ENCODE measurements at regions not wholly inside any gene's neighbourhood (a gene's known extent, or its start where the extent isn't known, plus 50 kb on each side); places are given as distances from the start of the nearest gene placed in this dataset.

GRCh38 chr13:65028101-65028500 lies 2202.0 kb downstream of the PCDH9 start:
- Histone ChIP-seq H3K9me1 (replicated peaks; ENCODE audit: control insufficient read depth, extremely low read depth, insufficient read depth, low read length) (no peaks in the 10 kb centered on the region), H3K79me2 (ENCODE audit: control insufficient read depth, insufficient read depth, low read length) (no peaks in the 10 kb centered on the region), H3K27ac (ENCODE audit: insufficient read depth, low read depth, low read length) (no peak overlapping the region), H3K27me3 (ENCODE audit: control insufficient read depth in 2 of 2, insufficient read depth in 2 of 2, low read length in 2 of 2) (no peaks in the 10 kb centered on the region), H3K4me1 (ENCODE audit: control insufficient read depth, extremely low read depth, insufficient read depth, low read length) (no peaks in the 10 kb centered on the region), H3K4me3 (replicated peaks in 1 of 3; ENCODE audit: insufficient read depth in 1 of 3, low read depth in 1 of 3, low read length in 3 of 3) (no peak overlapping the region), H3K9me3 (replicated peaks; ENCODE audit: control insufficient read depth, insufficient read depth, low read length) (no peaks in the 10 kb centered on the region), H4K20me1 (replicated peaks; ENCODE audit: control insufficient read depth, extremely low read depth, insufficient read depth, low read length) (no peaks in the 10 kb centered on the region), H3K9ac (replicated peaks; ENCODE audit: extremely low read depth, insufficient read depth, low read length) (no peak overlapping the region), H2AFZ (ENCODE audit: low read depth, low read length) (no peak overlapping the region), H3K4me2 (ENCODE audit: insufficient read depth, low read length) (no peak overlapping the region), H3K36me3 (ENCODE audit: control insufficient read depth in 2 of 2, extremely low read depth in 1 of 2, insufficient read depth in 2 of 2, low read length in 2 of 2) (no peaks in the 10 kb centered on the region)
- ChIA-PET POLR2A (no interaction called here), CTCF (no interaction called here)
- intact Hi-C loops (cut with micrococcal nuclease), result no loop called here
- TF ChIP-seq MAX (IDR thresholded peaks at IDR 0.05; ENCODE audit: insufficient read depth, insufficient read length) (no peak), MYC (IDR thresholded peaks at IDR 0.05; ENCODE audit: low read depth, low read length) (no peak)
- BruUV-seq (replicated peaks), result no TSS peak
- no peak for DNase-seq (ENCODE audit: low read depth, low spot score)
- FAIRE-seq, result no peak
- dilution Hi-C loops (cut with MboI; ENCODE audit: extremely low pct_ligation_motif_present, low sequenced_read_pairs), result no loop called here

GRCh38 chr13:65026505-65026904 lies 2203.6 kb downstream of the PCDH9 start:
- CTCF ChIA-PET, result no interaction called here
- TF ChIP-seq POLR2AphosphoS5 (IDR thresholded peaks at IDR 0.05; ENCODE audit: insufficient read depth, low read depth, low read length) (no peak), MAX (IDR thresholded peaks at IDR 0.05; ENCODE audit: insufficient read depth, insufficient read length) (no peak), JUN (IDR thresholded peaks at IDR 0.05; ENCODE audit: borderline replicate concordance, insufficient read depth, insufficient read length, low read depth) (no peak), CTCF (IDR thresholded peaks at IDR 0.05; ENCODE audit: extremely low read depth in 1 of 2, insufficient read depth in 1 of 2, low read depth in 1 of 2, low read length in 2 of 2) (no peak), GATA2 (IDR thresholded peaks at IDR 0.05; ENCODE audit: insufficient read depth, insufficient read length, low read depth, low read length) (no peak), POLR2A (IDR thresholded peaks at IDR 0.05; ENCODE audit: low read depth, low read length) (no peak), FOS (IDR thresholded peaks at IDR 0.05; ENCODE audit: borderline replicate concordance, insufficient read depth, low read length) (no peak), EZH2 (IDR thresholded peaks at IDR 0.05; ENCODE audit: borderline replicate concordance, low read depth, low read length, severe bottlenecking) (no peak), MYC (IDR thresholded peaks at IDR 0.05; ENCODE audit: low read depth, low read length) (no peak)
- dilution Hi-C loops (cut with MboI; ENCODE audit: extremely low pct_ligation_motif_present, low sequenced_read_pairs) (no loop called here), intact Hi-C loops (cut with micrococcal nuclease) (no loop called here)
- no peaks in the 10 kb centered on the region for H3K27me3 ChIP-seq (ENCODE audit: control insufficient read depth in 2 of 2, insufficient read depth in 2 of 2, low read length in 2 of 2)
- no peaks in the 10 kb centered on the region for H4K20me1 ChIP-seq (replicated peaks; ENCODE audit: control insufficient read depth, extremely low read depth, insufficient read depth, low read length)
- FAIRE-seq, result no peak
- no peaks in the 10 kb centered on the region for H3K9me1 ChIP-seq (replicated peaks; ENCODE audit: control insufficient read depth, extremely low read depth, insufficient read depth, low read length)
- no peaks in the 10 kb centered on the region for H3K36me3 ChIP-seq (ENCODE audit: control insufficient read depth in 2 of 2, extremely low read depth in 1 of 2, insufficient read depth in 2 of 2, low read length in 2 of 2)
- H3K9ac ChIP-seq (replicated peaks; ENCODE audit: extremely low read depth, insufficient read depth, low read length), result no peak overlapping the region
- H2AFZ ChIP-seq (ENCODE audit: low read depth, low read length), result no peak overlapping the region
- no peaks in the 10 kb centered on the region for H3K4me1 ChIP-seq (ENCODE audit: control insufficient read depth, extremely low read depth, insufficient read depth, low read length)
- POLR2A ChIA-PET, result no interaction called here
- H3K4me2 ChIP-seq (ENCODE audit: insufficient read depth, low read length), result no peak overlapping the region
- BruUV-seq (replicated peaks), result no TSS peak
- no peak overlapping the region for H3K4me3 ChIP-seq (replicated peaks in 1 of 3; ENCODE audit: insufficient read depth in 1 of 3, low read depth in 1 of 3, low read length in 3 of 3)
- no peak for DNase-seq (ENCODE audit: low read depth, low spot score)
- no peaks in the 10 kb centered on the region for H3K9me3 ChIP-seq (replicated peaks; ENCODE audit: control insufficient read depth, insufficient read depth, low read length)
- H3K79me2 ChIP-seq (ENCODE audit: control insufficient read depth, insufficient read depth, low read length), result no peaks in the 10 kb centered on the region
- no peak overlapping the region for H3K27ac ChIP-seq (ENCODE audit: insufficient read depth, low read depth, low read length)

All from endothelial cell of umbilical vein (primary cell).